ENCODE measurements at regions not wholly inside any gene's neighbourhood (a gene's known extent, or its start where the extent isn't known, plus 50 kb on each side); places are given as distances from the start of the nearest gene placed in this dataset.

GRCh38 chr1:96331596-96331995, 390.0 kb upstream of the PTBP2 start:
- H3K4me1 ChIP-seq (ENCODE audit: control insufficient read depth, insufficient read depth, low read length) = no peaks in the 10 kb centered on the region
- TF ChIP-seq, protein P1, sequence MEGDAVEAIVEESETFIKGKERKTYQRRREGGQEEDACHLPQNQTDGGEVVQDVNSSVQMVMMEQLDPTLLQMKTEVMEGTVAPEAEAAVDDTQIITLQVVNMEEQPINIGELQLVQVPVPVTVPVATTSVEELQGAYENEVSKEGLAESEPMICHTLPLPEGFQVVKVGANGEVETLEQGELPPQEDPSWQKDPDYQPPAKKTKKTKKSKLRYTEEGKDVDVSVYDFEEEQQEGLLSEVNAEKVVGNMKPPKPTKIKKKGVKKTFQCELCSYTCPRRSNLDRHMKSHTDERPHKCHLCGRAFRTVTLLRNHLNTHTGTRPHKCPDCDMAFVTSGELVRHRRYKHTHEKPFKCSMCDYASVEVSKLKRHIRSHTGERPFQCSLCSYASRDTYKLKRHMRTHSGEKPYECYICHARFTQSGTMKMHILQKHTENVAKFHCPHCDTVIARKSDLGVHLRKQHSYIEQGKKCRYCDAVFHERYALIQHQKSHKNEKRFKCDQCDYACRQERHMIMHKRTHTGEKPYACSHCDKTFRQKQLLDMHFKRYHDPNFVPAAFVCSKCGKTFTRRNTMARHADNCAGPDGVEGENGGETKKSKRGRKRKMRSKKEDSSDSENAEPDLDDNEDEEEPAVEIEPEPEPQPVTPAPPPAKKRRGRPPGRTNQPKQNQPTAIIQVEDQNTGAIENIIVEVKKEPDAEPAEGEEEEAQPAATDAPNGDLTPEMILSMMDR (IDR thresholded peaks at IDR 0.05) = no peak
- no peak overlapping the region for H3K27ac ChIP-seq (ENCODE audit: low read length)
- DNase-seq (no peak), ATAC-seq (no peak)
- H3K36me3 ChIP-seq (ENCODE audit: control insufficient read depth, insufficient read depth, low read length) = no peaks in the 10 kb centered on the region
- H3K27ac Mint-ChIP-seq = no peak overlapping the region
- no peaks in the 10 kb centered on the region for H3K27me3 ChIP-seq (ENCODE audit: control insufficient read depth, insufficient read depth, low read length)
- no peaks in the 10 kb centered on the region for H3K4me1 Mint-ChIP-seq
- no peak overlapping the region for H3K4me3 Mint-ChIP-seq
- WGBS (ENCODE audit: insufficient coverage) = 73% methylated on average over 3 of the region's 3 CpGs
- H3K27me3 Mint-ChIP-seq (ENCODE audit: low read depth in 2 of 2) = no peaks in the 10 kb centered on the region
- H3K9me3 ChIP-seq (ENCODE audit: control insufficient read depth, insufficient read depth, low read length) = no peaks in the 10 kb centered on the region
- no peak overlapping the region for H3K4me3 ChIP-seq (ENCODE audit: low read length)
- intact Hi-C loops (cut with micrococcal nuclease) = no loop called here
- peaks cover 22 to 23% of the 10 kb centered on the region in 2 donors for H3K9me3 Mint-ChIP-seq
- H3K36me3 Mint-ChIP-seq = peaks cover 9% of the 10 kb centered on the region

DNA sequence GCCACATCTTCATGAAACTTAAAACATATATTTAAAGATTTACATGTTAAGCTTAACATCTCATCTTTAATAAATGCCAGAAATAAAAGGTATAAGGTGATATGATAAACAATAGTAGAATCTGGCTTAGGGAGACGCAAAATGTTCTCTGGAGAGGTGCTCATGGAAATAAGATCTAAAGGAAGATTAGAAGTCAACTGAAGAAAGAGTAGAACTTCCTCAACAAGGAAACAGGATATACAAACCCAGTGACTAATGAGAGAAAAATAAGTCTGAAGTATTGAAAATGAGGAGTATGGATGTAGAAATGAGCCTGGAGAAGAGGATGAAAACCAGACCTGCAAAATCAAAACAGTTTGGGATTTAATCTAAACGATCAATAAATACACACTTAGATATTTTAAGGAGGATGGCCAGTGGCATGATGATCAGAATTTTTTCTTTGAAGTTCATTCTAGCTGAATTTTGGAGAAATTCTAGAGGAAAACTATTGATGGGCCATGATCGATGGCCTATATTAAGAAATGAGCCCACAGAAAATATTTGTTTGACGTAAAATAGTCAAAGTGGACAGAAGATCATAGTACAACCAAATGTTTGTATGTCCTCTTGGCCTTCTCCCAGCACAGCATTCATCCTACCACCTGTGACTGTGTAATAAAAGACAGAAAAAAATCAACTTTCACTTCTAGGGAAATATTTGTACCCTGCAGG, 387.9 kb upstream of the PTBP2 start:
- Histone ChIP-seq H3K4me3 (ENCODE audit: low read length) (no peak overlapping the region), H3K27me3 (ENCODE audit: control insufficient read depth, insufficient read depth, low read length) (no peaks in the 10 kb centered on the region), H3K27ac (ENCODE audit: low read length) (no peak overlapping the region), H3K9me3 (ENCODE audit: control insufficient read depth, insufficient read depth, low read length) (no peaks in the 10 kb centered on the region), H3K36me3 (ENCODE audit: control insufficient read depth, insufficient read depth, low read length) (no peaks in the 10 kb centered on the region), H3K4me1 (ENCODE audit: control insufficient read depth, insufficient read depth, low read length) (no peaks in the 10 kb centered on the region)
- H3K27ac Mint-ChIP-seq = no peak overlapping the region
- no peaks in the 10 kb centered on the region for H3K36me3 Mint-ChIP-seq
- DNase-seq (no peak), ATAC-seq (no peak)
- H3K4me3 Mint-ChIP-seq = no peak overlapping the region
- no peaks in the 10 kb centered on the region for H3K27me3 Mint-ChIP-seq (ENCODE audit: low read depth in 2 of 2)
- H3K9me3 Mint-ChIP-seq = peaks cover 21 to 25% of the 10 kb centered on the region in 2 donors
- intact Hi-C loops (cut with micrococcal nuclease) = no loop called here
- 43% methylated on average over 2 of the region's 4 CpGs for WGBS (ENCODE audit: insufficient coverage)
- H3K4me1 Mint-ChIP-seq = no peaks in the 10 kb centered on the region
- TF ChIP-seq, protein P1 (IDR thresholded peaks at IDR 0.05) = no peak

- ATAC-seq (no peak), DNase-seq (no peak)
- Mint-ChIP-seq H3K9me3 (peaks cover 21 to 25% of the 10 kb centered on the region in 2 donors), H3K36me3 (no peaks in the 10 kb centered on the region), H3K4me3 (no peak overlapping the region), H3K27ac (no peak overlapping the region), H3K27me3 (ENCODE audit: low read depth in 2 of 2) (no peaks in the 10 kb centered on the region), H3K4me1 (no peaks in the 10 kb centered on the region)
- Histone ChIP-seq H3K27me3 (ENCODE audit: control insufficient read depth, insufficient read depth, low read length) (no peaks in the 10 kb centered on the region), H3K4me3 (ENCODE audit: low read length) (no peak overlapping the region), H3K36me3 (ENCODE audit: control insufficient read depth, insufficient read depth, low read length) (no peaks in the 10 kb centered on the region), H3K4me1 (ENCODE audit: control insufficient read depth, insufficient read depth, low read length) (no peaks in the 10 kb centered on the region), H3K27ac (ENCODE audit: low read length) (no peak overlapping the region), H3K9me3 (ENCODE audit: control insufficient read depth, insufficient read depth, low read length) (no peaks in the 10 kb centered on the region)
- TF ChIP-seq, protein P1 (IDR thresholded peaks at IDR 0.05) = no peak
- intact Hi-C loops (cut with micrococcal nuclease) = no loop called here
- 92% methylated on average over 4 of the region's 4 CpGs for WGBS (ENCODE audit: insufficient coverage)
These were observed 387.4 kb upstream of the PTBP2 start for GRCh38 chr1:96334236-96334557.

- no peak overlapping the region for H3K27ac Mint-ChIP-seq
- DNase-seq (no peak), ATAC-seq (no peak)
- no peaks in the 10 kb centered on the region for H3K4me1 Mint-ChIP-seq
- no peaks in the 10 kb centered on the region for H3K36me3 ChIP-seq (ENCODE audit: control insufficient read depth, insufficient read depth, low read length)
- no peak overlapping the region for H3K4me3 Mint-ChIP-seq
- no peaks in the 10 kb centered on the region for H3K9me3 ChIP-seq (ENCODE audit: control insufficient read depth, insufficient read depth, low read length)
- H3K9me3 Mint-ChIP-seq = peaks cover 13 to 15% of the 10 kb centered on the region in 2 donors
- WGBS (ENCODE audit: insufficient coverage) = 90% methylated on average over 1 of the region's 2 CpGs
- no peaks in the 10 kb centered on the region for H3K27me3 ChIP-seq (ENCODE audit: control insufficient read depth, insufficient read depth, low read length)
- no peak overlapping the region for H3K4me3 ChIP-seq (ENCODE audit: low read length)
- no peaks in the 10 kb centered on the region for H3K4me1 ChIP-seq (ENCODE audit: control insufficient read depth, insufficient read depth, low read length)
- H3K27me3 Mint-ChIP-seq (ENCODE audit: low read depth in 2 of 2) = no peaks in the 10 kb centered on the region
- TF ChIP-seq, protein P1 (IDR thresholded peaks at IDR 0.05) = no peak
- H3K27ac ChIP-seq (ENCODE audit: low read length) = no peak overlapping the region
- intact Hi-C loops (cut with micrococcal nuclease) = no loop called here
- no peaks in the 10 kb centered on the region for H3K36me3 Mint-ChIP-seq
These were observed 383.0 kb upstream of the PTBP2 start for GRCh38 chr1:96338622-96339021.
